ENCODE measurements at regions not wholly inside any gene's neighbourhood (a gene's known extent, or its start where the extent isn't known, plus 50 kb on each side); places are given as distances from the start of the nearest gene placed in this dataset.

GRCh38 chr6:144416773-144417172, 131.6 kb downstream of the UTRN start:
- no peaks in the 10 kb centered on the region for H3K27me3 ChIP-seq (ENCODE audit: insufficient read depth, low read length)
- no peak overlapping the region for H3K27ac ChIP-seq (ENCODE audit: low read depth, low read length, poor library complexity, severe bottlenecking)
- no peaks in the 10 kb centered on the region for H3K9me2 ChIP-seq (ENCODE audit: low read depth, low read length)
- H3K9ac ChIP-seq (ENCODE audit: low read length) = no peak overlapping the region
- H3K4me2 ChIP-seq (ENCODE audit: low read length) = no peak overlapping the region
- no peak overlapping the region for H2AFZ ChIP-seq (ENCODE audit: low read length)
- no peak for TF ChIP-seq CTCF (IDR thresholded peaks at IDR 0.05; ENCODE audit: low read length)
- no peak overlapping the region for H3K4me3 ChIP-seq (ENCODE audit: low read depth, low read length, poor library complexity, severe bottlenecking)
- no peaks in the 10 kb centered on the region for H3K79me2 ChIP-seq (ENCODE audit: insufficient read depth, low read length)
- no peaks in the 10 kb centered on the region for H3F3A ChIP-seq (ENCODE audit: insufficient read depth, low read length)
- H3K4me1 ChIP-seq (ENCODE audit: insufficient read depth, low read length, severe bottlenecking) = no peaks in the 10 kb centered on the region
- no peaks in the 10 kb centered on the region for H4K20me1 ChIP-seq (ENCODE audit: insufficient read depth, low read length)
- H3K9me3 ChIP-seq (ENCODE audit: low read length) = no peaks in the 10 kb centered on the region
- H3K36me3 ChIP-seq (ENCODE audit: insufficient read depth, low read length) = no peaks in the 10 kb centered on the region

GRCh38 chr6:144417681-144418080, 132.5 kb downstream of the UTRN start:
- Histone ChIP-seq H3K79me2 (ENCODE audit: insufficient read depth, low read length) (no peaks in the 10 kb centered on the region), H4K20me1 (ENCODE audit: insufficient read depth, low read length) (no peaks in the 10 kb centered on the region)
- no peak for TF ChIP-seq CTCF (IDR thresholded peaks at IDR 0.05; ENCODE audit: low read length)
- TF ChIP-seq EZH2 (IDR thresholded peaks at IDR 0.05; ENCODE audit: borderline replicate concordance, low read length) = no peak

GRCh38 chr6:144418959-144419545, 133.9 kb downstream of the UTRN start:
- no peaks in the 10 kb centered on the region for H3K36me3 ChIP-seq (ENCODE audit: insufficient read depth, low read length)
- H2AFZ ChIP-seq (ENCODE audit: low read length) = no peak overlapping the region
- TF ChIP-seq CTCF (IDR thresholded peaks at IDR 0.05; ENCODE audit: low read length) (no peak), EZH2 (IDR thresholded peaks at IDR 0.05; ENCODE audit: borderline replicate concordance, low read length) (no peak)
- no peaks in the 10 kb centered on the region for H3K9me3 ChIP-seq (ENCODE audit: low read length)
- H3K27me3 ChIP-seq (ENCODE audit: insufficient read depth, low read length) = no peaks in the 10 kb centered on the region
- H3K4me1 ChIP-seq (ENCODE audit: insufficient read depth, low read length, severe bottlenecking) = no peaks in the 10 kb centered on the region
- H3K9me2 ChIP-seq (ENCODE audit: low read depth, low read length) = no peaks in the 10 kb centered on the region
- H3F3A ChIP-seq (ENCODE audit: insufficient read depth, low read length) = no peaks in the 10 kb centered on the region
- no peaks in the 10 kb centered on the region for H4K20me1 ChIP-seq (ENCODE audit: insufficient read depth, low read length)
- no peak overlapping the region for H3K4me2 ChIP-seq (ENCODE audit: low read length)
- H3K4me3 ChIP-seq (ENCODE audit: low read depth, low read length, poor library complexity, severe bottlenecking) = no peak overlapping the region
- no peak overlapping the region for H3K9ac ChIP-seq (ENCODE audit: low read length)
- H3K27ac ChIP-seq (ENCODE audit: low read depth, low read length, poor library complexity, severe bottlenecking) = no peak overlapping the region
- H3K79me2 ChIP-seq (ENCODE audit: insufficient read depth, low read length) = no peaks in the 10 kb centered on the region

More at GRCh38 chr6:144417681-144418080, 132.5 kb downstream of the UTRN start:
- Histone ChIP-seq H3K27ac (ENCODE audit: low read depth, low read length, poor library complexity, severe bottlenecking) (no peak overlapping the region), H3K4me3 (ENCODE audit: low read depth, low read length, poor library complexity, severe bottlenecking) (no peak overlapping the region), H3K4me2 (ENCODE audit: low read length) (no peak overlapping the region), H3F3A (ENCODE audit: insufficient read depth, low read length) (no peaks in the 10 kb centered on the region), H3K36me3 (ENCODE audit: insufficient read depth, low read length) (no peaks in the 10 kb centered on the region), H2AFZ (ENCODE audit: low read length) (no peak overlapping the region), H3K9me3 (ENCODE audit: low read length) (no peaks in the 10 kb centered on the region), H3K9ac (ENCODE audit: low read length) (no peak overlapping the region), H3K4me1 (ENCODE audit: insufficient read depth, low read length, severe bottlenecking) (no peaks in the 10 kb centered on the region), H3K27me3 (ENCODE audit: insufficient read depth, low read length) (no peaks in the 10 kb centered on the region), H3K9me2 (ENCODE audit: low read depth, low read length) (no peaks in the 10 kb centered on the region)

Data from OCI-LY1 (cell line).